ENCODE measurements at regions not wholly inside any gene's neighbourhood (a gene's known extent, or its start where the extent isn't known, plus 50 kb on each side); places are given as distances from the start of the nearest gene placed in this dataset.

GRCh38 chr17:77886387-77886728 lies 72.1 kb upstream of the TNRC6C start:
- TF ChIP-seq CTCF (IDR thresholded peaks at IDR 0.05): no peak
- no peak for TF ChIP-seq POLR2A (IDR thresholded peaks at IDR 0.05)
- no peak for TF ChIP-seq EP300 (IDR thresholded peaks at IDR 0.05)
